Brain pericyte (primary cell): ENCODE measurements at regions not wholly inside any gene's neighbourhood (a gene's known extent, or its start where the extent isn't known, plus 50 kb on each side); places are given as distances from the start of the nearest gene placed in this dataset.
"Not testable (repeated sequence)": the region's sequence is repeated elsewhere in the genome, so short reads cannot be mapped to it uniquely, and the experiment has no call there.

Experiments used
- DNase-seq: peaks from one replicate; pipeline ENCODE4 v3.0.0-alpha.2; 2012; ENCODE audit warnings: low read depth, low spot score

- DNase-seq, result not testable (repeated sequence)
Measured at GRCh38 chr14:37785298-37785697, 189.9 kb downstream of the TTC6 start.

- DNase-seq, result not testable (repeated sequence)
Measured at GRCh38 chr14:37786114-37786625, 190.7 kb downstream of the TTC6 start.

- DNase-seq, result no peak
Measured at GRCh38 chr14:37787879-37788494, 192.6 kb downstream of the TTC6 start.

GRCh38 chr14:37791384-37792036, 196.1 kb downstream of the TTC6 start:
- no peak for DNase-seq

GRCh38 chr14:37792124-37792523, 196.7 kb downstream of the TTC6 start:
- DNase-seq, result no peak

- DNase-seq, result no peak
Measured at GRCh38 chr14:37796703-37797416, 201.4 kb downstream of the TTC6 start.

- DNase-seq, result no peak
Measured at GRCh38 chr14:37797675-37798074, 202.2 kb downstream of the TTC6 start.

GRCh38 chr14:37807722-37808121, 212.3 kb downstream of the TTC6 start:
- no peak for DNase-seq

GRCh38 chr14:37810094-37810801, 214.8 kb downstream of the TTC6 start:
- no peak for DNase-seq

GRCh38 chr14:37813732-37814131, 218.3 kb downstream of the TTC6 start:
- no peak for DNase-seq

- no peak for DNase-seq
Measured at GRCh38 chr14:37816135-37816534, 220.7 kb downstream of the TTC6 start.

GRCh38 chr14:37816743-37817295, 221.4 kb downstream of the TTC6 start:
- no peak for DNase-seq

- no peak for DNase-seq
Measured at GRCh38 chr14:37819155-37820015, 224.0 kb downstream of the TTC6 start.

GRCh38 chr14:37820810-37821209, 225.4 kb downstream of the TTC6 start:
- not testable (repeated sequence) for DNase-seq

GRCh38 chr14:37824939-37825712, 229.7 kb downstream of the TTC6 start:
- DNase-seq, result no peak

GRCh38 chr14:37826869-37827268, 231.4 kb downstream of the TTC6 start:
- no peak for DNase-seq

- DNase-seq, result no peak
Measured at GRCh38 chr14:37830271-37830670, 234.8 kb downstream of the TTC6 start.

- DNase-seq, result no peak
Measured at GRCh38 chr14:37834275-37834674, 238.8 kb downstream of the TTC6 start.

- not testable (repeated sequence) for DNase-seq
Measured at GRCh38 chr14:37838778-37839177, 243.3 kb downstream of the TTC6 start.

GRCh38 chr14:37841039-37841438, 245.6 kb downstream of the TTC6 start:
- not testable (repeated sequence) for DNase-seq
